DMS153 (cell line): ENCODE measurements at regions not wholly inside any gene's neighbourhood (a gene's known extent, or its start where the extent isn't known, plus 50 kb on each side); places are given as distances from the start of the nearest gene placed in this dataset.

Experiments
- DNase-seq: peaks from one replicate; lab custom pipeline; 2025; lab: John Stamatoyannopoulos, UW

GRCh38 chrX:45274576-45274975 lies 73.9 kb upstream of the DIPK2B start:
- no peak for DNase-seq

GRCh38 chrX:45267007-45267406 lies 66.3 kb upstream of the DIPK2B start:
- no peak for DNase-seq

- DNase-seq, result no peak
Measured at GRCh38 chrX:45266456-45266855, 65.8 kb upstream of the DIPK2B start.

DNA sequence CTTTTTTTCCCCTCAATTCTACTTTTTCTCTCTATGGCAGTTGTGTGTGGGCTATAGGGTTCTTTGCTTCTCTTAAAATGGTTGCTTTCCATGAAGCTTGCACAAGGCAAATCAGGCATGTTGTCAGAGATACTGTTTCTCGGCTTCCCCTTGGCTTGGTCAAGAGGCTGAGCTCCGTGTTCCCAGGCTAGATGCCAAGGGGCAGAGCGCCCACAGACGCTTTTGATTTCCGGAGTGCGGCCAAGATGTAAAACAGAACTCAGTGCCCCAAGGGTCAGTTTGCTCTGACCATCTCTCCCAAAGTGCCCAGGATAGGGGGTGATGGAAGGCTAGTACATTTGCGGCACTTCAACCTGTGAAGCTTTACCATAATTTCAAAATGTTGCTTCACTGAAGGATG lies 64.2 kb upstream of the DIPK2B start:
- DNase-seq, result no peak

DNA sequence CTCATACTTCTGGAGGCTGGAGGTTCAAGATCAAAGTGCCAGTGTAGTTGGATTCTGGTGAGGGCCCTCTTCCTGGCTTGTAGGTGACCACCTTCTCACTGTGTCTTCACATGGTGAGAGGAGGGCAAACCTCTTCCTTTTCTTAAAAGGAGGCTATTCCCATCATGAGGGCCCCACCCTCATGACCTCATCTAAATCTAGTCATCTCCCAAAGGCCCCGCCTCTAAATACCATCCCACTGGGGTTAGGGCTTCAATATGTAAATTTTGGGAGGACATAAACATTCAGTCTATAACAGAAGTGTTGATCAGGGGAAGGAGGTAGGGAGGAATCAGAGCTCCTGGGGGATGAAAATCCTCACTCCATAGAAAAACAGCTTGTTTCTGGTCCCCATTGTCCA lies 60.8 kb upstream of the DIPK2B start:
- DNase-seq, result no peak

DNA sequence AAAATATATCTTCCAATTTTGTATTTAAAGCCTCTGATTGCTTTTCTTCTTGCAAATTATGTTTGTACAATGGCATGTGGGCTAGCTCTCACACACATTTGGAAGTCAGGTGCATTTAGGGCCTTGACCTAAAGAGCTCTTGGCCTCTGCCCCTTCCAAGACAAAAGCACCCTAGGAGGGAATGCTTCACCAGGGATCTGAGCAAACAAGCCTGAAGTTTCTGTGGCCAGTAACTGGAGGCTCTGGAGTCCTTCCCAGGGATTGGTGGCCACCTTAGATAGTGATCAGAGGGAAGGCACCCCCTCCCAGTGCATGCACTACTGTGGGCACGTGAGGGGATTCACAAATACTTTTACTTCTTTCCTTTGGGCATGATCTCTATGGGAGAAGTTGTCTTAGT lies 60.3 kb upstream of the DIPK2B start:
- no peak for DNase-seq

- no peak for DNase-seq
Measured at GRCh38 chrX:45258731-45259402, 58.2 kb upstream of the DIPK2B start.
